Thoracic aorta (tissue), 2 donors: ENCODE measurements at regions not wholly inside any gene's neighbourhood (a gene's known extent, or its start where the extent isn't known, plus 50 kb on each side); places are given as distances from the start of the nearest gene placed in this dataset.

Experiments used
- ATAC-seq: fragments of 150-250 bp; one replicate; pipeline ENCODE4 v1.8.0; 2017; ENCODE audit warnings: low read depth; ENCODE audit not compliant: insufficient number of reproducible peaks, low FRiP score
- DNase-seq: peaks from one replicate; pipeline ENCODE4 v3.0.0-alpha.2; 2020; ENCODE audit warnings: low spot score
- H3K27ac ChIP-seq, 2 donors: fragments of 200-600 bp; sonication (generic); 1 replicate in 1 of 2; 2 replicates in 1 of 2; pipeline ENCODE4 v1.5.1; 2016; ENCODE audit warnings: mild to moderate bottlenecking in 2 of 2, moderate library complexity in 2 of 2
- H3K27me3 ChIP-seq: fragments of 200-600 bp; sonication (generic); replicated peaks from 2 replicates; pipeline ENCODE4 v1.6.0; 2016; ENCODE audit warnings: mild to moderate bottlenecking; ENCODE audit not compliant: insufficient read depth
- H3K36me3 ChIP-seq: fragments of 200-600 bp; sonication (generic); one replicate; pipeline ENCODE4 v1.5.1; 2016
- H3K4me1 ChIP-seq, 2 donors: fragments of 200-600 bp; sonication (generic); 1 replicate in 1 of 2; 2 replicates in 1 of 2; pipeline versions ENCODE4 v1.5.1 to v1.6.0; 2016; ENCODE audit warnings: low read depth in 2 of 2, mild to moderate bottlenecking in 1 of 2; ENCODE audit not compliant: control insufficient read depth in 1 of 2
- H3K4me3 ChIP-seq: fragments of 200-600 bp; sonication (generic); 2 replicates; pipeline ENCODE4 v1.5.1; 2016; ENCODE audit warnings: mild to moderate bottlenecking
- H3K9me3 ChIP-seq: fragments of 200-600 bp; sonication (generic); 2 replicates; pipeline ENCODE4 v1.5.1; 2016
- CTCF ChIP-seq: fragments of 200-600 bp; sonication (generic); IDR thresholded peaks from one replicate; pipeline ENCODE4 v1.5.1; 2019; ENCODE audit warnings: antibody characterized with exemption

- ATAC-seq (no peak), DNase-seq (no peak)
- no peaks in the 10 kb centered on the region for H3K4me1 ChIP-seq
- H3K27me3 ChIP-seq, result no peaks in the 10 kb centered on the region
- no peak overlapping the region for H3K27ac ChIP-seq
- TF ChIP-seq CTCF, result no peak
- no peak overlapping the region for H3K4me3 ChIP-seq
- no peaks in the 10 kb centered on the region for H3K9me3 ChIP-seq
- H3K36me3 ChIP-seq, result no peaks in the 10 kb centered on the region
Measured at GRCh38 chr2:11967946-11968465, 221.6 kb downstream of the LPIN1 start.

GRCh38 chr2:11968521-11968920, 222.1 kb downstream of the LPIN1 start:
- H3K36me3 ChIP-seq, result no peaks in the 10 kb centered on the region
- no peak overlapping the region for H3K4me3 ChIP-seq
- H3K27ac ChIP-seq, result no peak overlapping the region
- no peak for TF ChIP-seq CTCF
- ATAC-seq (no peak), DNase-seq (no peak)
- peaks cover 3% of the 10 kb centered on the region for H3K9me3 ChIP-seq
- H3K4me1 ChIP-seq, result no peaks in the 10 kb centered on the region
- no peaks in the 10 kb centered on the region for H3K27me3 ChIP-seq

GRCh38 chr2:11969774-11970173, 223.3 kb downstream of the LPIN1 start:
- DNase-seq, result no peak

GRCh38 chr2:11974573-11974972, 228.1 kb downstream of the LPIN1 start:
- peaks cover 7% of the 10 kb centered on the region for H3K9me3 ChIP-seq
- no peak for ATAC-seq

More at GRCh38 chr2:11969774-11970173, 223.3 kb downstream of the LPIN1 start:
- Histone ChIP-seq H3K27ac (no peak overlapping the region), H3K9me3 (peaks cover 7% of the 10 kb centered on the region), H3K36me3 (no peaks in the 10 kb centered on the region), H3K4me3 (no peak overlapping the region), H3K4me1 (no peaks in the 10 kb centered on the region), H3K27me3 (no peaks in the 10 kb centered on the region)
- no peak for TF ChIP-seq CTCF
- no peak for ATAC-seq

GRCh38 chr2:11975373-11975772, 228.9 kb downstream of the LPIN1 start:
- H3K4me3 ChIP-seq, result no peak overlapping the region
- no peaks in the 10 kb centered on the region for H3K27me3 ChIP-seq
- peaks cover 7% of the 10 kb centered on the region for H3K9me3 ChIP-seq
- H3K36me3 ChIP-seq, result no peaks in the 10 kb centered on the region
- no peak for DNase-seq
- no peak for ATAC-seq
- no peaks in the 10 kb centered on the region for H3K4me1 ChIP-seq
- no peak overlapping the region for H3K27ac ChIP-seq
- no peak for TF ChIP-seq CTCF

More at GRCh38 chr2:11974573-11974972, 228.1 kb downstream of the LPIN1 start:
- no peak for DNase-seq
- no peaks in the 10 kb centered on the region for H3K27me3 ChIP-seq
- TF ChIP-seq CTCF, result no peak
- H3K27ac ChIP-seq, result no peak overlapping the region
- H3K4me3 ChIP-seq, result no peak overlapping the region
- H3K36me3 ChIP-seq, result no peaks in the 10 kb centered on the region
- no peaks in the 10 kb centered on the region for H3K4me1 ChIP-seq
